ENCODE measurements at regions not wholly inside any gene's neighbourhood (a gene's known extent, or its start where the extent isn't known, plus 50 kb on each side); places are given as distances from the start of the nearest gene placed in this dataset.

GRCh38 chr3:176870451-176870850, 326.8 kb downstream of the TBL1XR1 start:
- in situ Hi-C loops (cut with MboI): no loop called here
- no peak overlapping the region for H2AFZ ChIP-seq (ENCODE audit: low read depth, low read length)
- BruUV-seq (replicated peaks): no TSS peak
- no peaks in the 10 kb centered on the region for H3K9me3 ChIP-seq (replicated peaks; ENCODE audit: control insufficient read depth, insufficient read depth, low read depth, low read length)
- DNase-seq (ENCODE audit: extremely low read depth in 1 of 4, low spot score in 3 of 4): no peak
- no peaks in the 10 kb centered on the region for H3K36me3 ChIP-seq (ENCODE audit: control insufficient read depth, insufficient read depth, low read length)
- H3K4me2 ChIP-seq (ENCODE audit: insufficient read depth, low read length): no peak overlapping the region
- no peaks in the 10 kb centered on the region for H3K79me2 ChIP-seq (ENCODE audit: control insufficient read depth, insufficient read depth, low read length)
- ChIA-PET CTCF (ENCODE audit: low intra/inter-chr PET ratio) (no interaction called here), POLR2A (no interaction called here)
- 67% methylated on average over 1 of the region's 1 CpG for WGBS (ENCODE audit: insufficient coverage, low coverage, missing lambda C conversion rate)
- peaks cover 3 to 5% of the 10 kb centered on the region in 2 experiments; a peak in 3 of 5 replicates for H3K4me1 ChIP-seq (replicated peaks in 1 of 2; ENCODE audit: control insufficient read depth in 2 of 2, insufficient read depth in 2 of 2, low read length in 2 of 2)
- H3K9me1 ChIP-seq (ENCODE audit: control insufficient read depth, insufficient read depth, low read length): no peaks in the 10 kb centered on the region
- H4K20me1 ChIP-seq (replicated peaks; ENCODE audit: control insufficient read depth, insufficient read depth, low read length): no peaks in the 10 kb centered on the region
- no peak overlapping the region for H3K4me3 ChIP-seq
- no peak for FAIRE-seq
- no peak for ATAC-seq
- H3K9ac ChIP-seq (ENCODE audit: insufficient read depth in 1 of 2, low read depth in 2 of 2, low read length in 2 of 2): no peak overlapping the region
- no peaks in the 10 kb centered on the region for H3K27me3 ChIP-seq (ENCODE audit: control insufficient read depth in 2 of 2, insufficient read depth in 2 of 2, low read length in 2 of 2)
- no peak overlapping the region for H3K27ac ChIP-seq (ENCODE audit: extremely low read depth, low read depth, low read length)
- intact Hi-C loops (cut with micrococcal nuclease): loop anchor here (10.0 kb wide), 1 partner anchor 494 kb away; no protein-coding TSS in a partner anchor
- TF ChIP-seq DPF2 (IDR thresholded peaks at IDR 0.05) (no peak), TCF3 (CRISPR knock-in tag; IDR thresholded peaks at IDR 0.05) (no peak), NFATC3 (IDR thresholded peaks at IDR 0.05) (no peak), PTBP1 (IDR thresholded peaks at IDR 0.05; ENCODE audit: low read depth, low read length) (no peak), GATAD2B (IDR thresholded peaks at IDR 0.05; ENCODE audit: borderline replicate concordance) (no peak), ZNF639 (CRISPR knock-in tag; conservative IDR thresholded peaks at IDR 0.05 in 1 of 2, IDR thresholded peaks at IDR 0.05 in 1 of 2) (no peak), KLF13 (tag; IDR thresholded peaks at IDR 0.05; ENCODE audit: borderline replicate concordance, low read depth) (no peak), ELF4 (CRISPR knock-in tag; IDR thresholded peaks at IDR 0.05) (no peak), SMAD4 (CRISPR knock-in tag; conservative IDR thresholded peaks at IDR 0.05) (no peak), ELK3 (CRISPR knock-in tag; IDR thresholded peaks at IDR 0.05) (no peak), SIN3B (IDR thresholded peaks at IDR 0.05; ENCODE audit: low read depth) (no peak), SETDB1 (IDR thresholded peaks at IDR 0.05; ENCODE audit: low read length) (no peak), ZNF280B (CRISPR knock-in tag; IDR thresholded peaks at IDR 0.05) (no peak), ZNF592 (IDR thresholded peaks at IDR 0.05) (no peak), SRSF9 (IDR thresholded peaks at IDR 0.05; ENCODE audit: borderline replicate concordance, low read depth, low read length) (no peak)

All from K562 (cell line).